ENCODE measurements at regions not wholly inside any gene's neighbourhood (a gene's known extent, or its start where the extent isn't known, plus 50 kb on each side); places are given as distances from the start of the nearest gene placed in this dataset.

DNA sequence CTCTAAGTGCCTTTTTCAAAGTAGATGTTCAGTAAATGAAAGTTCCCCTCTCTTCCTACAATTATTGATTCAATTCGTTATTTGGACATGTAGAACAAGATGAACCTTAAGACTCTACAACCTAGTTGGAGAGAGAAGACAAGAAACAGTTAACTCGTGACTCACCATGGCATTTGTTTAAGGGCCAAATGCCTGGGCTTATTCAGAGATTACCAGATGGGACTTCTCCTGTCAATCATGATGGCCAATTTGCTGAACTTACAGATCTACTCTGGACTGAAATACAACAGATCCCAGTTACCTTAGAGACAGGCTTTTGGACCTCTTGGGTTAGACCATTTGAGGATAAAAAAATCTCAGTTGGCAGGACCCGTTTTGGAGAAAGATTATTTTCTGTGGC, 93.5 kb downstream of the C1orf94 start:
- peak; percentile 74 for DNase-seq (ENCODE audit: low read depth)

DNA sequence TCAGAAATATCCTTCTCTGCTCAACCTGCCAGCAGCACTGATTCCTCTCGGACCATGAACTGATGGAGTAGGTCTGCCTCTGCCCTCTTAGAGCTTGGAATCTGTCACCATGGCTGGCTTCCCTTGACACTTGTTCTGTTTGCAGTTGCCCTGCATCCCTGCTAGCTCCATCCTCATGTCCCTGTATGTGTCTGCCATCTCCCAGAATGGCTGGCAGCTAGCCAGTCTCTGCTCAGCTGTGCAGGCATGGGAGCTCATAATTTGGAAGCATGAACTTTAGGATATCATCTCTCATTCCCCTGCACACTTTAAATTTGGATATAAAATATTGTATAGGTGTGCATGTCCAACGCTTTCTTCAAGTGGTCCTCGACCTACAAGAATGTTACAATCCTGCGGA, 95.4 kb downstream of the C1orf94 start:
- no peak for DNase-seq (ENCODE audit: low read depth)

DNA sequence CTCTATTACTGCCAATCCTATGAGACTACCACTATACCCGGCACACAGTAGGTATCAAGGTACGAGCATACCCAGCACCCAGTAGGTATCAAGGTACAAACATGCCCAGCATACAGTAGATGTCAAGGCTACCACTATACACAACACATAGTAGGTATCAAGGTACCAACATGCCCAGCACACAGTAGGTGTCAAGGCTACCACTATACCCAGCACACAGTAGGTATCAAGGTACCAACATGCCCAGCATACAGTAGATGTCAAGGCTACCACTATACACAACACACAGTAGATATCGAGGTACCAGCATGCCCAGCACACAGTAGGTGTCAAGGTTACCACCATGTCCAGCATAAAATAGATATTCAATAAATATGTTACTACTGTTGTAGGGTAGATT, 98.4 kb downstream of the C1orf94 start:
- no peak for DNase-seq (ENCODE audit: low read depth)

DNA sequence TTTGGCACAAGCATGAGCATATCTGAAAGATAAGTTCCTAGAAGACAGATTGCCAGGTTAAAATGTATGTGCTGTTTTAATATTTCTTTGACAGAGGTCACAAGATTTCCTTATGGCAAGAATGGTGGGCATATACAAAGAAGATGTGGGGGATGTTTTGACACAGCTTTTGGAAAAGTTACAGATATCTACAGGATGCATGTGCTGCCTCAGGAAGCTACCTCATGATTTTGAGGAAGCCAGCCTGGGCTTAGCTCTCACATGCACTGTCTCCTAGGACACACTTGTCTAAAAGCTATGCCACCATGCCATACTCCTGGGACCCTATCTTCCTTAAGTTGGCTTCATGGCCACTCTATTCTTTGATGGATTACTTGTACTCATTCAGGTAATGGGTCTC, 99.9 kb downstream of the C1orf94 start:
- no peak for DNase-seq (ENCODE audit: low read depth)

GRCh38 chr1:34277150-34277549, 100.4 kb downstream of the C1orf94 start:
- DNase-seq (ENCODE audit: low read depth): no peak

DNA sequence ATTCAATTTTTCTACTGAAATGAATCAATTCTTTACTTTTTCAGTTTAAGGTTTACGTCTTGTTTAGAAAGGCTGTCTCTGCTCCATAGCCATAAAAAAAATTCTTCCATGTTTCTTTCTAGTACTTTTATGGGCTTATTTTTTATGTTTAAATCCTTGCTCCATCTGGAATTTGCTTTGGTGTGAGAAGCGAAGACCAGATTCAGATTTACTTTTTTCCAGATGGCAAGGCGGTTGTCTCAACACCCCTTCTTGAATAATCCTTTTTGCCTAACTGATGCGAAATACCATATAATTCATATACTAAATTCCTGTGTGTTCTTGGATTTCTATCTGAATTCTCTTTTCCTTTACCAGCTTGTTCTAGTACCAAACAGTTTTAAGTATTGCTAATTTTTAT, 101.5 kb downstream of the C1orf94 start:
- DNase-seq (ENCODE audit: low read depth): no peak

DNA sequence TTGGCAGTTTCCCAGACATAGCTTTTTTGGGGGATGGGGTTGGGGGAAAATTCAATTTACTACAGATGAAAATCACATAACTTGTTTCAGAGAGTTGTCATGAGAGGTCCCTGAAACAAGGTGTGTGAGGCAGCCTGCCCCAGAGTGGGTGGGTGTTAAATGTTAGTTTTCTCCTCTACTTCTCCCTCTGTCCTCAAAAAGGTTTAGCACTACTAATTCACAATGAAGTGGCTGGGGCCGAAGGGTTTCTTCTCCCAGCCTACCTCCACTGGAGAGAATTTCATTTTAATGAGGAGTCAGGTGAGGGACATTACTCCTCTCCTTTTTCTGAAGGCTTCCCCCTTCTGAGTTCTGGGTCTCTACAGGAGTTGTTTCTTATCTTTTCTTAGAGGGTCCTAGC, 103.3 kb downstream of the C1orf94 start:
- no peak for DNase-seq (ENCODE audit: low read depth)

DNA sequence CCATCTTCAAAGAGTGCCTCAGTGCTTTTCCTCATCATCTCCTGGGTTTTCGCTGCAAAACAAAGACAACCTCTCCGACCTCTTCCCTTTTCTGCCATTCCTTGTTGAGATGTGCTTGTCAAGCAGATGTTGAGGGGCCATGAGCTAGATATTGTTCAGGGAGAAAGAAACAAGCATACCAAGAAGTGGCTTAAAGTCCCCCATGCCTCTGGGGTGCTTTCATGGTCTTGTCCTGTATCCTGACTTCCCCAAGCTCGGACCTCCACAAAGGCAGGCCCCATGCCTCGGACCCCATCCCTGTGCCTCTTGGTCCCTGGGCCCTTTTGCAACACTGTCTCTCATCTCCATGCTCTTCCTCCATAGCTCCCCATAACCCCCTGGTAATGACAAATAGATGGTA, 103.8 kb downstream of the C1orf94 start:
- no peak for DNase-seq (ENCODE audit: low read depth)

GRCh38 chr1:34283142-34283541, 106.4 kb downstream of the C1orf94 start:
- no peak for DNase-seq (ENCODE audit: low read depth)

- DNase-seq (ENCODE audit: low read depth): no peak
These were observed 109.8 kb downstream of the C1orf94 start for GRCh38 chr1:34286511-34286910.

- no peak for DNase-seq (ENCODE audit: low read depth)
These were observed 114.1 kb downstream of the C1orf94 start for GRCh38 chr1:34290831-34291230.

DNA sequence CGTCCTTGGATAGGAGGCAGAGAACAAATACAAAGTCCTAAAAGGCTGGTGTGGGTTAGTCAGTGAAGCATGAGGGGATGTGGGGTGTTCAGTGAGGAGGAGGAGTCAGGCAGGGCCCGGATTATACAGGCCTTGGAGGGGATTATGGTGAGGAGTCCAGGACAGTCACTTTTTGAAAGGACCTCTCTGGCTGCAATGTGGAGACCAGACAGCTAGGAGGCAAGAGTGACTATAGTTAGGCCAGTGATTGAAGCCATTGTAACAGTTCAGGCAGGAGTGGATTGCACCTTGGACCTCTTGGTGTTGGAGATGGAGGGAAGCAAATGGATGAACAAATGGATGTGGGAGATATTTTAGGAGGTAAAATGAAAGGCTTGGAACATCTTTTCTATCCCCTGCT, 115.8 kb downstream of the C1orf94 start:
- peak; percentile 39 for DNase-seq (ENCODE audit: low read depth)

- no peak for DNase-seq (ENCODE audit: low read depth)
These were observed 119.4 kb downstream of the C1orf94 start for GRCh38 chr1:34296059-34296458.

DNA sequence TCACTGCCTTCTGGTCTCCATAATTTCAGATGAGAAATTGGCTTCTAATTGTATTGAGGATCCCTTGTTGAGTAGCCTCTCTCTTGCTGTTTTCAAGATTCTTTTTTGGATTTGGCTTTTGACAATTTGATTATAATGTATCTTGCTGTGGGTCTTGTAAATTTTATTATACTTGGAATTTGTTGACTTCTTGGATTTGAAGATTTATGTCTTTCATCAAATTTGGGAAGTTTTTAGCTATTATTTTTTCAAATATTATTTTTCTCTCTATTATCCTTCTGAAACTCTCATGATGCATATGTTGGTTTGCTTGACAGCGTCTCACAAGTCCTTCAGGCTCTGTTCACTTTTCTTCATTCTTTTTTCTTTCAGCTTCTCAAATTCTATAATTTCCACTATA, 126.1 kb downstream of the C1orf94 start:
- no peak for DNase-seq (ENCODE audit: low read depth)

- no peak for DNase-seq (ENCODE audit: low read depth)
These were observed 126.5 kb downstream of the C1orf94 start for GRCh38 chr1:34303218-34303617.

DNA sequence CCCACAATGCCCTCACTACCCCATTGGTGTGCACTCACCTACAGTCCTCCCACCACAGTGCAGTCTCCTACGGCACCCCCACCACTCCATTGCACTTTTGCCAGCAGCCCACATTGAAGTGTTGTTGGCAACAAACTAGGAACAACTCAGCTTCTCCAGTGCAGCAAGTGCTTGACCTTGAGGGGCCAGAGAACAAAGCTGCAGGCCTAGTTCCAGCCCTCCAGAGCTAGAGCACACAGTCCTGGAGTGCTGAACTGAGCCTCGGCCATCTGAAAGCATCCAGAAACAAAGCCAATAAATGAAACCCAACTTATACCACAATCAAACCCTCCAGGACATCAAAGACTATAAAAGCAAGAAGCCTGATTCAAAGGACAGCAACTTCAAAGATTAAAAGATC, 129.9 kb downstream of the C1orf94 start:
- DNase-seq (ENCODE audit: low read depth): peak; percentile 51

DNA sequence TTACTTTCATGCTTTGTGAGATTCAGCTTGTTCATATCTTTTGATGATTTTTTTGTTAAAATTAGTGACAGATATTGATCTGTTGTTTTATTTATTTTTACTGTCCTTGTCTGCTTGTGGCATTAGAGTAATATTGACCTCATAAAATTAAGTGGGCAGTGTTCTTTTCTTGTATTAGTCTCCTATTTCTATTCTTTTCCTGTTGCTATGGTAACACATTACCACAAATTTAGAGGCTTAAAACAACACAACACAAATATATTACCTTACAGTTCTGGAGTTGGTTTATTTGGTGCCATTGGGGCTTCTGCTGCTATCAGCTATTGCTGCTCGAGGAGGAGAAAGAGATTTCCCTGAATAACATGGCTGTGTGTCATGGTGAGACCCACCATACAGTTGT, 135.7 kb downstream of the C1orf94 start:
- peak; percentile 17 for DNase-seq (ENCODE audit: low read depth)

GRCh38 chr1:34315974-34316373, 139.3 kb downstream of the C1orf94 start:
- DNase-seq (ENCODE audit: low read depth): no peak

DNA sequence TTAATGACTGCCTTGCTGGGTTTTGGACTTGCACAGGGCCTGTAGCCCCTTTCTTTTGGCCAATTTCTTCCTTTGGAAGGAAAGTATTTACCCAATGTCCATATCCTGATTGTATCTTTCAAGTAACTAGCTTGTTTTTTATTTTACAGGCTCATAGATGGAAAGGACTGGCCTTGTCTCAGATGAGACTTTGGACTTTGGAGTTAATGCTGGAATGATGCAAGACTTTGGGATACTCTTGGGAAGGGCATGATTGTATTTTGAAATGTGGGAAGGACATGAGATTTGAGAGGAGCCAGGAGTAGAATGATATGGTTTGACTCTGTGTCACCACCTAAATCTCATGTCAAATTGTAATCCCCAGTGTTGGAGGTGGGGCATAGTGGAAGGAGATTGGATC, 140.1 kb downstream of the C1orf94 start:
- no peak for DNase-seq (ENCODE audit: low read depth)

GRCh38 chr1:34319218-34319617, 142.5 kb downstream of the C1orf94 start:
- peak; percentile 65 for DNase-seq (ENCODE audit: low read depth)

DNA sequence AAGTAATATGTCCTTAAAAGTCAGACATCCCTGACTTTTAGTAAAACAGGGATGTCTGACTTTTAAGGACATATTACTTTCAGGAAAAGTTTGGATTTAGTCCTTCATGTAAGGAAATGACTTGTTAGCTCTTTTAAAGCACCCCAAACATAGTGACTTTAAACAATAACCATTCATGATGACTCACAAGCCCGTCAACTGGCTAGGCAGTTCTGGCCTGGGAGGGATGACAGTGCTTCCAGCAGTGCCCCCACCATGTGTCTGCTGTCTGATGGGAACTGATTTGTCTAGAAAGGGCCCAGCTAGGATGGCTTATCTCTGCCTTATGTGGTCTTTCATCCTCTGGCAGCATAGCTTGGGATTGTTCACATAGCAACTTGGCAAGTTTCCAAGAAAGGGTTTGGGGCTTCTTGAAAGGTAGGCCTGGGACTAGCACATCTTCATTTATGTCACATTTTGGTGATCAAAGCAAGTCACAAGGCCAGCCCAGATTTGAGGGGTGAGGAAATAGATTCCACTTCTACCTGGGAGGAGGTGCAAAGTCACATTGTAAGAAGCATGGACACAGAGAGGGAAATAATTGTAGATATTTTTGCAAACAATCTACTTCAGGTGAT, 143.5 kb downstream of the C1orf94 start:
- peak; percentile 85 for DNase-seq (ENCODE audit: low read depth)

DNA sequence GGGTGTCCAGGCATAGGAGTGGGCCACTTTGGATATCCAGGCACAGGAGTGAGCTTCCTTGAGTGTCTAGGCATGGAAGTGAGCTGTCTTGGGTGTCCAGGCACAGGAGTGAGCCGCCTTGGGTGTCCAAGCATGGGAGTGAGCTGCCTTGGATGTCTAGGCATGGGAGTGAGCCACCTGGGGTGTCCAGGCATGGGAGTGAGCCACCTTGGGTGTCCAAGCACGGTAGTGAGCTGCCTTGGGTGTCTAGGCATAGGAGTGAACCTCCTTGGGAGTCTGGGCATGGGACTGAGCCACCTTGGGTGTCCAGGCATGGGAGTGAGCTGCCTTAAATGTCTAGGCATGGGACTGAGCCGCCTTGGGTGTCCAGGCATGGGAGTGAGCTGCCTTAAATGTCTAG, 146.3 kb downstream of the C1orf94 start:
- DNase-seq (ENCODE audit: low read depth): no peak

- no peak for DNase-seq (ENCODE audit: low read depth)
These were observed 148.3 kb downstream of the C1orf94 start for GRCh38 chr1:34324879-34325440.

DNA sequence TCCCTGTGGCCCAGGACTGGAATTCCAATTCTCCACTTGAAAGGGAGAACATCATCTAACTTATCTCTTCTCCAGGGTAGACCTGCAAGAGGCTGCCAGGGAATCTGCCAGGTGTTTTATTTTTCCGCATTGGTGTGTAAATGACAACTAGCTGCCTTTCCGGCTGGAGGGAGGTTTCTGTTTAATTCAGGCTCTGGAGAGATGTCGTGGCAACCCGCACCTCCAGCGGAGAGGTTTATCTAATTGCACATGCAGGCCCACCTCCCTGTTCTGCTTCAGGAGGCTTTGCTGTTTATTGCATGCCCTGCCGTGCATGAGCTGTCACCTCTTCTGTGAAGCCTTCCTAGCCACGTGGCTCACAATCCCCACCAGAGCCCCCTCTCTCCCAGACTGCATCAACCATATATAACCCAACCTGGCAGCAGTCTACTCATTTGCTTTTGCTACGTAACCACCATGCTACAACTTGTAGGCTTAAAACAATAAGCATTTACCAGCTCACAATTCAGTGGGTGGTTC, 151.6 kb downstream of the C1orf94 start:
- DNase-seq (ENCODE audit: low read depth): no peak

Measured in M059J (cell line).